Neural progenitor cell (in vitro differentiated cells): ENCODE measurements at regions not wholly inside any gene's neighbourhood (a gene's known extent, or its start where the extent isn't known, plus 50 kb on each side); places are given as distances from the start of the nearest gene placed in this dataset.

Source experiments
- CTCF ChIP-seq: fragments of 200-600 bp; sonication (generic); IDR thresholded peaks from 2 replicates; pipeline ENCODE4 v1.5.1; 2017; ENCODE audit warnings: antibody characterized with exemption, mild to moderate bottlenecking
- EZH2 ChIP-seq: fragments of 200-600 bp; sonication (generic); IDR thresholded peaks from 2 replicates; pipeline ENCODE4 v1.6.1; 2017; ENCODE audit warnings: antibody characterized with exemption, mild to moderate bottlenecking, moderate library complexity
- EZH2phosphoT487 ChIP-seq: fragments of 200-600 bp; sonication (generic); IDR thresholded peaks from 2 replicates; pipeline ENCODE4 v1.6.1; 2017; ENCODE audit warnings: antibody characterized with exemption

GRCh38 chr12:67107235-67107634, 161.9 kb upstream of the CAND1 start:
- TF ChIP-seq CTCF, result no peak
- no peak for TF ChIP-seq EZH2phosphoT487
- no peak for TF ChIP-seq EZH2
